VCaP (cell line): ENCODE measurements at regions not wholly inside any gene's neighbourhood (a gene's known extent, or its start where the extent isn't known, plus 50 kb on each side); places are given as distances from the start of the nearest gene placed in this dataset.
"Not testable (repeated sequence)": the region's sequence is repeated elsewhere in the genome, so short reads cannot be mapped to it uniquely, and the experiment has no call there.

ENCODE experiments used
- H3K27ac ChIP-seq: fragments of 450-650 bp; 2 replicates; pipeline ENCODE4 v1.5.1; 2017
- CTCF ChIP-seq: fragments of 450-650 bp; conservative IDR thresholded peaks from 2 replicates; pipeline ENCODE4 v1.5.1; 2017; ENCODE audit warnings: mild to moderate bottlenecking, moderate library complexity

GRCh38 chr1:68706639-68707317, 209.9 kb upstream of the DEPDC1 start:
- H3K27ac ChIP-seq = no peak overlapping the region
- TF ChIP-seq CTCF = no peak

- TF ChIP-seq CTCF = no peak
- peak overlapping the region; percentile 59 for H3K27ac ChIP-seq
Measured at GRCh38 chr1:68717330-68717729, 220.4 kb upstream of the DEPDC1 start.

- H3K27ac ChIP-seq = no peak overlapping the region
- no peak for TF ChIP-seq CTCF
Measured at GRCh38 chr1:68720476-68720875, 223.6 kb upstream of the DEPDC1 start.

- no peak for TF ChIP-seq CTCF
- H3K27ac ChIP-seq = no peak overlapping the region
Measured at GRCh38 chr1:68723791-68724190, 226.9 kb upstream of the DEPDC1 start.

- TF ChIP-seq CTCF = no peak
- no peak overlapping the region for H3K27ac ChIP-seq
Measured at GRCh38 chr1:68725001-68725752, 228.3 kb upstream of the DEPDC1 start.

GRCh38 chr1:68739486-68739885, 242.6 kb upstream of the DEPDC1 start:
- H3K27ac ChIP-seq = not testable (repeated sequence)

GRCh38 chr1:68745011-68745410, 248.1 kb upstream of the DEPDC1 start:
- no peak for TF ChIP-seq CTCF
- no peak overlapping the region for H3K27ac ChIP-seq

GRCh38 chr1:68745451-68745850, 248.6 kb upstream of the DEPDC1 start:
- no peak for TF ChIP-seq CTCF
- H3K27ac ChIP-seq = no peak overlapping the region
